Body of pancreas (tissue), 4 donors: ENCODE measurements at regions not wholly inside any gene's neighbourhood (a gene's known extent, or its start where the extent isn't known, plus 50 kb on each side); places are given as distances from the start of the nearest gene placed in this dataset.
A peak's percentile ranks its signal among the peaks of the same experiment; 100 is the strongest.

Experiments used
- ATAC-seq: fragments of 150-250 bp; one replicate; pipeline ENCODE4 v1.9.1; 2016
- DNase-seq, 4 donors: peaks; one replicate each; pipeline ENCODE4 v3.0.0-alpha.2; 2019
- H3K27ac ChIP-seq, 4 donors: fragments of 200-600 bp; sonication (generic); 1 replicate in 3 of 4; 2 replicates in 1 of 4; pipeline versions ENCODE4 v1.5.1 to v1.6.1; 2016 to 2019; ENCODE audit warnings: mild to moderate bottlenecking in 1 of 4, mixed read lengths in 1 of 4, moderate library complexity in 1 of 4
- H3K27me3 ChIP-seq, 2 donors: fragments of 200-600 bp; sonication (generic); one replicate each; pipeline ENCODE4 v1.6.0; 2016; ENCODE audit warnings: mild to moderate bottlenecking in 1 of 2
- H3K36me3 ChIP-seq, 2 donors: fragments of 200-600 bp; sonication (generic); replicated peaks in 1 of 2; 2 replicates each; pipeline ENCODE4 v1.5.1; 2016; ENCODE audit warnings: low read depth in 2 of 2; ENCODE audit not compliant: insufficient read depth in 1 of 2
- H3K4me1 ChIP-seq: fragments of 200-600 bp; sonication (generic); one replicate; pipeline ENCODE4 v1.6.0; 2016
- H3K4me3 ChIP-seq, 2 donors: fragments of 200-600 bp; sonication (generic); 1 replicate in 1 of 2; 2 replicates in 1 of 2; pipeline ENCODE4 v1.5.1; 2016 to 2019
- H3K9me3 ChIP-seq, 3 donors: fragments of 200-600 bp; sonication (generic); 1 replicate in 2 of 3; 2 replicates in 1 of 3; pipeline ENCODE4 v1.5.1; 2016
- CTCF ChIP-seq, 7 experiments: fragments of 450-650 bp in 4 of 7; fragments of 200-600 bp in 3 of 7; sonication (generic) in 3 of 7; IDR thresholded peaks; one replicate each; pipeline ENCODE4 v1.5.1; 2016 to 2019; ENCODE audit warnings: antibody characterized with exemption in 7 of 7
- POLR2A ChIP-seq, 3 donors: fragments of 450-650 bp; IDR thresholded peaks; one replicate each; pipeline ENCODE4 v1.6.1; 2016; ENCODE audit warnings: antibody characterized with exemption in 3 of 3, mild to moderate bottlenecking in 2 of 3
- WGBS, 2 donors: methylation state at CpG; one replicate each; pipeline ENCODE4 v1.1.5; 2017; 5-methylcytosine and 5-hydroxymethylcytosine counted together
- intact Hi-C: fragments of 100-400 bp; cut with DNase I; formaldehyde crosslinking; loops from one replicate; pipeline ENCODE4 v1.15.1; 2023

- peaks cover 6% of the 10 kb centered on the region for H3K4me1 ChIP-seq
- no peak overlapping the region for H3K4me3 ChIP-seq
- ATAC-seq (peak; percentile 49), DNase-seq (peak; percentile 34 to 69 (median 46))
- no peak for TF ChIP-seq CTCF (IDR thresholded peaks at IDR 0.05)
- TF ChIP-seq POLR2A (IDR thresholded peaks at IDR 0.05), result no peak
- WGBS, 2 donors, result 63 to 64% methylated on average over 16 to 17 of the region's 17 CpGs
- no peaks in the 10 kb centered on the region for H3K36me3 ChIP-seq
- H3K27ac ChIP-seq, result no peak overlapping the region
- intact Hi-C loops, result no loop called here
- no peaks in the 10 kb centered on the region for H3K9me3 ChIP-seq
- H3K27me3 ChIP-seq, result no peaks in the 10 kb centered on the region
Observed at GRCh38 chr2:41932241-41933045, 115.4 kb upstream of the PKDCC start.

GRCh38 chr2:41933046-41933420, 114.8 kb upstream of the PKDCC start:
- no peak for DNase-seq
- Histone ChIP-seq H3K27me3 (no peaks in the 10 kb centered on the region), H3K27ac (no peak overlapping the region), H3K9me3 (no peaks in the 10 kb centered on the region), H3K36me3 (no peaks in the 10 kb centered on the region), H3K4me1 (no peaks in the 10 kb centered on the region), H3K4me3 (no peak overlapping the region)
- TF ChIP-seq CTCF (IDR thresholded peaks at IDR 0.05) (no peak), POLR2A (IDR thresholded peaks at IDR 0.05) (no peak)
- no peak for ATAC-seq
- 55 to 62% methylated on average over 3 of the region's 3 CpGs for WGBS, 2 donors
- intact Hi-C loops, result no loop called here

- no peak for TF ChIP-seq CTCF (IDR thresholded peaks at IDR 0.05)
- TF ChIP-seq POLR2A (IDR thresholded peaks at IDR 0.05), result no peak
- Histone ChIP-seq H3K36me3 (no peaks in the 10 kb centered on the region), H3K9me3 (no peaks in the 10 kb centered on the region), H3K4me1 (no peaks in the 10 kb centered on the region), H3K27ac (no peak overlapping the region), H3K27me3 (no peaks in the 10 kb centered on the region), H3K4me3 (no peak overlapping the region)
- DNase-seq (no peak), ATAC-seq (peak; percentile 45)
- intact Hi-C loops, result no loop called here
- 62 to 72% methylated on average over 8 of the region's 8 CpGs for WGBS, 2 donors
Observed at GRCh38 chr2:41933585-41934320, 114.1 kb upstream of the PKDCC start.

GRCh38 chr2:41934329-41934958, 113.4 kb upstream of the PKDCC start:
- intact Hi-C loops, result no loop called here
- Histone ChIP-seq H3K9me3 (no peaks in the 10 kb centered on the region), H3K27me3 (no peaks in the 10 kb centered on the region), H3K27ac (peak overlapping the region in 1 of 4 donors; percentile 12), H3K36me3 (no peaks in the 10 kb centered on the region), H3K4me3 (no peak overlapping the region), H3K4me1 (no peaks in the 10 kb centered on the region)
- WGBS, 2 donors, result 49 to 54% methylated on average over 10 of the region's 10 CpGs
- TF ChIP-seq POLR2A (IDR thresholded peaks at IDR 0.05) (no peak), CTCF (IDR thresholded peaks at IDR 0.05) (no peak)
- DNase-seq (no peak), ATAC-seq (peak; percentile 18)
